DOHH2 (cell line): ENCODE measurements at regions not wholly inside any gene's neighbourhood (a gene's known extent, or its start where the extent isn't known, plus 50 kb on each side); places are given as distances from the start of the nearest gene placed in this dataset.

Experiments used
- CTCF ChIP-seq: fragments of 200-600 bp; sonication (generic); IDR thresholded peaks from one replicate; pipeline ENCODE4 v1.5.1; 2014; ENCODE audit warnings: antibody characterized with exemption, mild to moderate bottlenecking, low read depth, low read length; ENCODE audit not compliant: poor library complexity, severe bottlenecking
- EZH2phosphoT487 ChIP-seq: fragments of 200-600 bp; sonication (generic); IDR thresholded peaks from 2 replicates; pipeline ENCODE4 v1.6.1; 2017; ENCODE audit warnings: borderline replicate concordance, mild to moderate bottlenecking, antibody characterized with exemption, low read length, moderate library complexity, mixed read lengths

- TF ChIP-seq CTCF: no peak
- no peak for TF ChIP-seq EZH2phosphoT487
Observed at GRCh38 chr13:106873810-106874209, 305.9 kb upstream of the ARGLU1 start.
